ENCODE measurements at regions not wholly inside any gene's neighbourhood (a gene's known extent, or its start where the extent isn't known, plus 50 kb on each side); places are given as distances from the start of the nearest gene placed in this dataset.

GRCh38 chr6:150797949-150798348 is 67.6 kb upstream of the MTHFD1L start:
- no peak for TF ChIP-seq HDAC2 (IDR thresholded peaks at IDR 0.05; ENCODE audit: borderline replicate concordance in 1 of 2, low read depth in 2 of 2, low read length in 2 of 2)
- no peak for TF ChIP-seq CEBPB (IDR thresholded peaks at IDR 0.05; ENCODE audit: low read depth, low read length)
- no peak for TF ChIP-seq CTCF (IDR thresholded peaks at IDR 0.05; ENCODE audit: control extremely low read depth in 1 of 3, insufficient read depth in 1 of 3, low read depth in 1 of 3, low read length in 3 of 3)
- no peak for TF ChIP-seq E2F6 (IDR thresholded peaks at IDR 0.05)
- TF ChIP-seq GTF2F1 (IDR thresholded peaks at IDR 0.05; ENCODE audit: borderline replicate concordance, low read depth, low read length): no peak
- no peak for TF ChIP-seq POLR2AphosphoS5 (IDR thresholded peaks at IDR 0.05; ENCODE audit: low read depth, low read length)
- no peak for TF ChIP-seq SUZ12 (IDR thresholded peaks at IDR 0.05; ENCODE audit: low read length)
- no peak for TF ChIP-seq SP1 (IDR thresholded peaks at IDR 0.05; ENCODE audit: low read depth, low read length)
- no peak for TF ChIP-seq CBX8 (IDR thresholded peaks at IDR 0.05; ENCODE audit: borderline replicate concordance, low read depth, low read length)
- no peak for TF ChIP-seq EZH2 (IDR thresholded peaks at IDR 0.05; ENCODE audit: low read depth, low read length, severe bottlenecking)

All from H1 (cell line).